H9 (cell line): ENCODE measurements at regions not wholly inside any gene's neighbourhood (a gene's known extent, or its start where the extent isn't known, plus 50 kb on each side); places are given as distances from the start of the nearest gene placed in this dataset.

ENCODE experiments used
- DNase-seq: peaks from one replicate; pipeline ENCODE4 v3.0.0-alpha.2; 2017
- H2AFZ ChIP-seq: one replicate; pipeline ENCODE4 v1.6.1; 2013; ENCODE audit warnings: mild to moderate bottlenecking, low read length, control low read depth, moderate library complexity
- H2AK5ac ChIP-seq: 2 replicates; pipeline ENCODE4 v1.6.1; 2013; ENCODE audit warnings: low read length, control low read depth, mixed read lengths; ENCODE audit not compliant: insufficient read length
- H2BK120ac ChIP-seq: one replicate; pipeline ENCODE4 v1.6.1; 2013; ENCODE audit warnings: low read depth, mild to moderate bottlenecking, low read length, control low read depth, inconsistent platforms; ENCODE audit not compliant: poor library complexity, severe bottlenecking
- H2BK12ac ChIP-seq: 2 replicates; pipeline ENCODE4 v1.6.1; 2013; ENCODE audit warnings: low read length, control low read depth, mixed read lengths, low read depth; ENCODE audit not compliant: insufficient read length
- H2BK15ac ChIP-seq: 2 replicates; pipeline ENCODE4 v1.6.1; 2013; ENCODE audit warnings: low read depth, low read length, control low read depth
- H2BK20ac ChIP-seq: one replicate; pipeline ENCODE4 v1.6.1; 2013; ENCODE audit warnings: low read depth, mild to moderate bottlenecking, low read length, control low read depth, inconsistent platforms; ENCODE audit not compliant: poor library complexity, severe bottlenecking
- H2BK5ac ChIP-seq: 2 replicates; pipeline ENCODE4 v1.6.1; 2013; ENCODE audit warnings: low read length, control low read depth, mixed read lengths; ENCODE audit not compliant: insufficient read length
- H3K14ac ChIP-seq: 2 replicates; pipeline ENCODE4 v1.6.1; 2013; ENCODE audit warnings: low read length, control low read depth; ENCODE audit not compliant: insufficient read depth
- H3K18ac ChIP-seq: 2 replicates; pipeline ENCODE4 v1.6.1; 2013; ENCODE audit warnings: low read depth, mild to moderate bottlenecking, mixed read lengths, low read length, control low read depth; ENCODE audit not compliant: insufficient read length
- H3K23ac ChIP-seq: 2 replicates; pipeline ENCODE4 v1.6.1; 2013; ENCODE audit warnings: low read length, control low read depth, mixed read lengths, low read depth; ENCODE audit not compliant: insufficient read length
- H3K23me2 ChIP-seq: 2 replicates; pipeline ENCODE4 v1.6.1; 2013; ENCODE audit warnings: low read depth, mild to moderate bottlenecking, mixed read lengths, low read length, control low read depth; ENCODE audit not compliant: insufficient read length, poor library complexity, severe bottlenecking
- H3K27ac ChIP-seq: 2 replicates; pipeline ENCODE4 v1.5.1; 2013; ENCODE audit warnings: low read length, control low read depth, mixed read lengths, low read depth; ENCODE audit not compliant: insufficient read length
- H3K27me3 ChIP-seq: 2 replicates; pipeline ENCODE4 v1.6.1; 2013; ENCODE audit warnings: low read length, control low read depth, inconsistent platforms; ENCODE audit not compliant: insufficient read depth
- H3K4ac ChIP-seq: 2 replicates; pipeline ENCODE4 v1.6.1; 2013; ENCODE audit warnings: low read depth, mild to moderate bottlenecking, control low read depth, inconsistent platforms, low read length, moderate library complexity
- H3K4me1 ChIP-seq: 2 replicates; pipeline ENCODE4 v1.6.1; 2013; ENCODE audit warnings: low read length, control low read depth, inconsistent platforms; ENCODE audit not compliant: insufficient read depth
- H3K4me2 ChIP-seq: 2 replicates; pipeline ENCODE4 v1.6.1; 2013; ENCODE audit warnings: low read length, control low read depth, mixed read lengths; ENCODE audit not compliant: insufficient read length, insufficient read depth
- H3K56ac ChIP-seq: 2 replicates; pipeline ENCODE4 v1.6.1; 2013; ENCODE audit warnings: low read depth, mild to moderate bottlenecking, mixed read lengths, low read length, control low read depth; ENCODE audit not compliant: insufficient read length
- H3K79me1 ChIP-seq: 2 replicates; pipeline ENCODE4 v1.6.1; 2013; ENCODE audit warnings: low read depth, mild to moderate bottlenecking, moderate library complexity, low read length, control low read depth, inconsistent platforms; ENCODE audit not compliant: insufficient read depth, poor library complexity, severe bottlenecking
- H3K79me2 ChIP-seq: 2 replicates; pipeline ENCODE4 v1.6.1; 2013; ENCODE audit warnings: low read length, control low read depth, inconsistent platforms; ENCODE audit not compliant: insufficient read depth
- H3K9ac ChIP-seq: 2 replicates; pipeline ENCODE4 v1.6.1; 2013; ENCODE audit warnings: low read length, control low read depth, mixed read lengths; ENCODE audit not compliant: insufficient read length; ENCODE audit errors: extremely low read depth
- H3K9me3 ChIP-seq: one replicate; pipeline ENCODE4 v1.6.1; 2013; ENCODE audit warnings: low read depth, low read length, inconsistent platforms; ENCODE audit not compliant: control insufficient read depth
- H3T11ph ChIP-seq: one replicate; pipeline ENCODE4 v1.6.1; 2013; ENCODE audit warnings: mild to moderate bottlenecking, low read length, control low read depth, inconsistent platforms
- H4K20me1 ChIP-seq: one replicate; pipeline ENCODE4 v1.6.1; 2013; ENCODE audit not compliant: control insufficient read depth, insufficient read length, insufficient read depth
- H4K5ac ChIP-seq: 2 replicates; pipeline ENCODE4 v1.6.1; 2013; ENCODE audit warnings: low read depth, mild to moderate bottlenecking, mixed read lengths, low read length, control low read depth; ENCODE audit not compliant: insufficient read length
- H4K8ac ChIP-seq: replicated peaks from 2 replicates; pipeline ENCODE4 v1.6.1; 2013; ENCODE audit warnings: low read length, control low read depth, mixed read lengths, low read depth; ENCODE audit not compliant: insufficient read length
- H4K91ac ChIP-seq: 2 replicates; pipeline ENCODE4 v1.6.1; 2013; ENCODE audit warnings: low read depth, mild to moderate bottlenecking, moderate library complexity, mixed read lengths, low read length, control low read depth; ENCODE audit not compliant: insufficient read length
- H3K27ac Mint-ChIP-seq, 3 experiments: 2 replicates in 2 of 3; 3 replicates in 1 of 3; pipeline ENCODE4 v1.8.0; 2020 to 2021; ENCODE audit warnings: mixed read lengths in 3 of 3, mild to moderate bottlenecking in 1 of 3, moderate library complexity in 1 of 3
- H3K27me3 Mint-ChIP-seq: 2 replicates; pipeline ENCODE4 v1.8.0; 2021; ENCODE audit warnings: low read depth, mild to moderate bottlenecking, moderate library complexity, mixed read lengths
- H3K36me3 Mint-ChIP-seq, 3 experiments: 2 replicates in 2 of 3; 3 replicates in 1 of 3; pipeline ENCODE4 v1.8.0; 2020 to 2021; ENCODE audit warnings: low read depth in 3 of 3, mixed read lengths in 3 of 3; ENCODE audit not compliant: insufficient read depth in 1 of 3
- H3K4me1 Mint-ChIP-seq, 2 experiments: 2 replicates each; pipeline ENCODE4 v1.8.0; 2020; ENCODE audit warnings: mixed read lengths in 2 of 2
- H3K4me3 Mint-ChIP-seq, 2 experiments: 2 replicates in 1 of 2; 3 replicates in 1 of 2; pipeline ENCODE4 v1.8.0; 2020 to 2021; ENCODE audit warnings: mild to moderate bottlenecking in 2 of 2, mixed read lengths in 2 of 2, moderate library complexity in 1 of 2
- H3K9me3 Mint-ChIP-seq, 2 experiments: 2 replicates in 1 of 2; 3 replicates in 1 of 2; pipeline ENCODE4 v1.8.0; 2020; ENCODE audit warnings: mild to moderate bottlenecking in 2 of 2, mixed read lengths in 2 of 2, moderate library complexity in 1 of 2
- WGBS: extraction: QIAGEN DNeasy Blood & Tissue Kit; methylation state at CpG from one replicate; pipeline ENCODE4 v1.1.7; 2013; ENCODE audit warnings: missing lambda C conversion rate, low lambda C conversion rate, mixed read lengths; ENCODE audit not compliant: insufficient read length; ENCODE audit errors: extremely low coverage; 5-methylcytosine and 5-hydroxymethylcytosine counted together
- TF ChIP-seq, protein P1 (sequence below): fragments of 200-600 bp; sonication (generic); conservative IDR thresholded peaks from 3 replicates; pipeline ENCODE4 v1.8.0; 2021; ENCODE audit warnings: antibody characterized with exemption, mild to moderate bottlenecking

DNA sequence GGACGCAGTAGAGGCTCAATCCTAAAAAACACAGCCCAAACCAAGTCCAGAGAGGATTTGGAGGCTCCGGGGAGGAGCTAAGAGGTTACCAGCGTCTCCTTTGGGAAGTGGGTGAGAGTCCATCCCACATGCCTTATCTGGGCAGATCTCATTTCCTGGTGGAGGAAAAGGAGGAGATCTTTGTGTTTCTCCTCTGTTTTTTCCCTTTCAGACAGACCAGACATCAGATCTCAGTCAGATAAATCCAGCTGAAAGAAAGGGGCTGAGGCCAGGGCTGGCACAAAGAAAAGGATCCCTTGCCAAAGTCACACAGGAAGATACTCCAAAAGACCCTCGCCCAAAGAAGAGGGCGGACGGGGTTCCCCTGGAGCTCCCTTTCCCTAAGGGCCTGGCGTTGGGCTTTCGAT, 58.3 kb upstream of the COMTD1 start:
- H3K14ac ChIP-seq = no peak overlapping the region
- peaks cover 2 to 3% of the 10 kb centered on the region in 2 experiments; a peak in 2 of 4 replicates for H3K4me1 Mint-ChIP-seq
- H3K18ac ChIP-seq = no peak overlapping the region
- H3K79me2 ChIP-seq = no peaks in the 10 kb centered on the region
- H2BK120ac ChIP-seq = no peak overlapping the region
- no peak overlapping the region for H2AFZ ChIP-seq
- TF ChIP-seq, protein P1, sequence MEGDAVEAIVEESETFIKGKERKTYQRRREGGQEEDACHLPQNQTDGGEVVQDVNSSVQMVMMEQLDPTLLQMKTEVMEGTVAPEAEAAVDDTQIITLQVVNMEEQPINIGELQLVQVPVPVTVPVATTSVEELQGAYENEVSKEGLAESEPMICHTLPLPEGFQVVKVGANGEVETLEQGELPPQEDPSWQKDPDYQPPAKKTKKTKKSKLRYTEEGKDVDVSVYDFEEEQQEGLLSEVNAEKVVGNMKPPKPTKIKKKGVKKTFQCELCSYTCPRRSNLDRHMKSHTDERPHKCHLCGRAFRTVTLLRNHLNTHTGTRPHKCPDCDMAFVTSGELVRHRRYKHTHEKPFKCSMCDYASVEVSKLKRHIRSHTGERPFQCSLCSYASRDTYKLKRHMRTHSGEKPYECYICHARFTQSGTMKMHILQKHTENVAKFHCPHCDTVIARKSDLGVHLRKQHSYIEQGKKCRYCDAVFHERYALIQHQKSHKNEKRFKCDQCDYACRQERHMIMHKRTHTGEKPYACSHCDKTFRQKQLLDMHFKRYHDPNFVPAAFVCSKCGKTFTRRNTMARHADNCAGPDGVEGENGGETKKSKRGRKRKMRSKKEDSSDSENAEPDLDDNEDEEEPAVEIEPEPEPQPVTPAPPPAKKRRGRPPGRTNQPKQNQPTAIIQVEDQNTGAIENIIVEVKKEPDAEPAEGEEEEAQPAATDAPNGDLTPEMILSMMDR = no peak
- WGBS = no CpG with 5 or more reads among the region's 8 CpGs
- no peaks in the 10 kb centered on the region; a peak in 1 of 7 replicates for H3K36me3 Mint-ChIP-seq
- no peak overlapping the region for H2BK15ac ChIP-seq
- H3K9me3 ChIP-seq = no peaks in the 10 kb centered on the region
- H3K4me2 ChIP-seq = no peak overlapping the region
- peaks cover 3% of the 10 kb centered on the region; the same call in 1 of the 2 replicates for H3K27me3 ChIP-seq
- DNase-seq = no peak
- peak overlapping the region; percentile 64 to 76; a peak in 4 of 5 replicates for H3K4me3 Mint-ChIP-seq
- no peak overlapping the region for H4K5ac ChIP-seq
- peaks cover 51% of the 10 kb centered on the region for H3K27me3 Mint-ChIP-seq
- H3K27ac Mint-ChIP-seq = no peak overlapping the region
- H2BK20ac ChIP-seq = no peak overlapping the region
- no peak overlapping the region for H3K23ac ChIP-seq
- no peak overlapping the region for H4K8ac ChIP-seq
- no peak overlapping the region for H4K91ac ChIP-seq
- no peak overlapping the region for H2BK12ac ChIP-seq
- H3K79me1 ChIP-seq = no peaks in the 10 kb centered on the region
- no peaks in the 10 kb centered on the region for H4K20me1 ChIP-seq
- no peak overlapping the region for H3K56ac ChIP-seq
- H3K4ac ChIP-seq = no peak overlapping the region
- peaks cover 0 to 3% of the 10 kb centered on the region in 2 experiments; a peak in 1 of 5 replicates for H3K9me3 Mint-ChIP-seq
- no peak overlapping the region for H3K9ac ChIP-seq
- no peak overlapping the region for H2AK5ac ChIP-seq
- H2BK5ac ChIP-seq = no peak overlapping the region
- no peak overlapping the region for H3K27ac ChIP-seq
- H3K4me1 ChIP-seq = no peaks in the 10 kb centered on the region
- no peak overlapping the region for H3T11ph ChIP-seq
- peaks cover 7% of the 10 kb centered on the region for H3K23me2 ChIP-seq
